ENCODE measurements at regions not wholly inside any gene's neighbourhood (a gene's known extent, or its start where the extent isn't known, plus 50 kb on each side); places are given as distances from the start of the nearest gene placed in this dataset.

DNA sequence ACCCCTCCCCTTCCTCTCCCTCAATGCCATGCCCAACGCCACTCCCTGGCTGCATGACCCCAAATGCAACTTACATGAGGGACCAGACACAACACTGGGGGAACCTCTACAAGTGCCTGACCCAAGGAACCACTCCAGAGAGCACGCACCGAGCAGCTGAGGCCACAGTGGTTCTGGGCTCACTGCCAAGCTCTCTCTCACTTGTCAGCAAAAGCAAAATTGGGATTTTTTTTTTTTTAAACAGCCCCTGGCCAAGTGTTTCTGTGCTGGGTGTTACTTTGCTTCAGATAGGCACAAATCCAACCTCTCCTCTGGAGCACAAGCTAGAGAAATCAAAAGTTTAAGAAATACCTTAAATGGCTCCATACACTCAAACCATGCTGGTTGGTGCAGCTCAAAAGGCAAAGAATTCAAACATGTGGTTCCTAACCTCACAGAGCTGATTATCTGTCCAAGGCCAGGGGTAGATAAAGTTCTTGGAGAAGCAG, 363.0 kb downstream of the SETD4 start:
- DNase-seq (ENCODE audit: low spot score) = peak; percentile 81

DNA sequence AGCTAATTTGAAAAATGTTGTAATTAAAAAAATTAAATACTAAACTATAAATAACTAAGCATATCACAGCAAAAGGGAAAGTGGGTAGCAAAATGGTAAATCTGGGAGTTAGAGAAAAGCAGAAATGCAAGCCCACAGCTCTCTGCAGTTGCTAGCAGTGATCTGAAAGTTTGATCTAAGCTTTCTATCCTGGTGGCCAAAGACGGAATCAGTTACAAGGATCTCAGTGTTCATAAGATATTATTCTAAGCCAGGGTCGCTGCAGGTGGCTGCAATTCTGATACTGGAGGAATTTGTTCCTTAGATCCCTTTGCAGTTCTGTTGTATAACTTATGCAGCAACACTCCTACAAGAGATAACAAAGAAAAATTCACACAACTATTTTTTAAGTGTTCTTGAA, 363.7 kb downstream of the SETD4 start:
- peak; percentile 17 for DNase-seq (ENCODE audit: low spot score)

DNA sequence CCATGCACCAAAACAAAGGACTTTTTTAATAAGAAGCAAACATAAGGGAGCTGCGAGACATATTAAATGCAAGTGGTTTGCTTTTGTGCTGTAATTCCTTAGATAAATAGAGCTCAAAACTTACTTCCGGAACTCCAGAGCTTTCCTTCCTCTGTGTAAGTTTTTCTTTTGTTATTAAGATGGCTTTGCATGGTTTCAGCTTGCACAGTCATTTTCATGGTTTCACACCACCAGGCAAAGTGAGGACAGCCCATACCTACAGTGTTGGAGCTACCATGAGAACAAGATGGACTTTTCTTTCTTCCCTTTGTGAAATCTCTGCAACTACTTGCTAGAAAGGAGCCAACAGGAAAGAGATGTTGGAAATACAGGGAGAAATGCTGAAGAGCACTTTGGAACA, 368.0 kb downstream of the SETD4 start:
- DNase-seq (ENCODE audit: low spot score) = no peak

DNA sequence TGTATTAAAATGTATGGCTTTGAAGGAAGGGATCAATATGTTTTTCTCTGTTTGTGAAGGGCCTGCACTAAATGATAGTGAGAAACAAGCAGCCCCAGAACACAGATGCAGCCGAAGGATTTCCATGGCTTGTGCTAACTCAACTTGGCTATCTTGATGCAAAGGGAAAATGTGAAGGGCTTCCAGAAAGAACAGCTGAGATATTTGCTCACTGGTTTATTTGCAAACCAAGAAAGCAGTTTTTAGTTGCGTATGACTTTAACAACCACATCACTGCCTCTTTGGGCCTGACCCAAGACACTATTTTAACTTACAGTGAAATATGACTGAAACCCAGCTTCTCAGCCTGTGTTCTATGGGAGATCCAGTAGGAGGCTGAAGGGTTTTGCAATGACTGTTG, 369.9 kb downstream of the SETD4 start:
- DNase-seq (ENCODE audit: low spot score) = no peak

DNA sequence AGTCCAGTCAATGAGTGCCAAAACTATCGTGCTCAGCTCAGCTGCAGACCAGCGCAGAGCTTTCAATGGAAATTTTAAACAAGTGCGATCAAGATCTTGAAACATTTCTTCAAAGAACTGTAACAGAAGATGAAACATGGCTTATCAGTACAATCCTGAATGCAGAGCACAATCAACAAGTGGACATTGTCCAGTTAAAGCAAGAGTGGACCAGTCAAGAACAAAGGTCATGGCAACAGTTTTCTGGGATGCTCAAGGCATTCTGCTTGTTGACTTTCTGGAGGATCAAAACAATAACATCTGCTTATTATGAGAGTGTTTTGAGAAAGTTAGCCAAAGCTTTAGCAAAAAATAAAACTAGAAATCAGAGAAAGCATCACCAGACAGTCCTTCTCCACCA, 374.2 kb downstream of the SETD4 start:
- no peak for DNase-seq (ENCODE audit: low spot score)

DNA sequence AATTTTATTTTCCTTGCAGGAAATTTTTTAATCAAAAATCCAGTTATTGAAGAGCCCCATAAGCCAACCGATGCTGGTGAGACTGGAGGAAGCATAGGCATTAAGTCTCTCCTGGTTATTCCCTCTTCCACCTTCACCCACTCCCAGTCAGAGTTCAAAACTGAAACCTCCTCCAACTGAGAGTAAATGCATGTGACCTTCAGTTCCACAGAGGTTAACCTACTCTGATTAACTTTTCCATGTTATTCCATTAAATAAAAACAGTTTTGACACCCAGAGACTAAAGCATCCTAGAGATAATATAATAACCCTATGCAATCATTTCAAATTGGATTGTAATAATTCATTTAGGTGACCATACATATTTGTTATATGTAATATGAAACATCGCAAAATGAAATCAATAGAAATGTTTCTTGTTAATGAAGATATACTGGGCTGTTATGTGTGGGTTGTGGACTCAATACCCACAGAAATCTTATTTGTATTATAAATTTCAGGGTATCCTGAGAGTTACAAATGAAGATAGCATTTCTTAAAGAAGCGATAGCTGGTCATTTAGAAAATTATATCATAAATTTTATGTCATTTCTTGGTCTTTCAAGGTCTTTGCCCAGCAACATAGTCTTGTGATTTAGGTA, 376.5 kb downstream of the SETD4 start:
- no peak for DNase-seq (ENCODE audit: low spot score)

DNA sequence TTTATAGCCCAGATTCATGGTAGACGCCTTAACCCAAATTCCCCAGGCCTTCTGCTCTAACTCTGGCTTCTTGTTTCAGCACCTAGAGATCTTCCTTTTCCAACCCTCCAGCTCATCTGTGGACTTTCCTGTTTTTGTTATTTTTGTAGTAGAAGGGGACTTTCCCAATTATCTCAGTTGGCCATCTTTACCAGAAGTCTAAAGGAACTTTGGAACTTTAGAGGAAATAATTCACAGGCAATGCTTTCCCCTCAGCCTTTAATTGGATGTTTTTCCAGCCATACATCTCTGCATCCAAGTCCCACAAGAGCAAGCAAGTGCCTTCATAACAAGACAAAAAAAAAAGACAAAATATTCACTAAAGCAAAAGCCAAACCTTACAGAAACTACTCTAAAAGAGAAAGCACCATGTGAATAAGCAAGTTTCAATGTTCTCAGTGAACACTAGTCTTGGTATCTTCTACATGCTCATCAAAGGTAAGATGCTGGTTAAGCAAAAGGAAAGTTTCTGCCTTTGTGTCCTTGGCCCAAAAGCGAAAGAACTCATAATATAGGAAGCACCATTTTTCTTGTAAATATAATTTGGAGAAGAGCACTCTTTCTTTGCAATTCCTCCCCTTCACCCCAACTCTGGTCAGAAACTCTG, 377.3 kb downstream of the SETD4 start:
- DNase-seq (ENCODE audit: low spot score) = no peak

DNA sequence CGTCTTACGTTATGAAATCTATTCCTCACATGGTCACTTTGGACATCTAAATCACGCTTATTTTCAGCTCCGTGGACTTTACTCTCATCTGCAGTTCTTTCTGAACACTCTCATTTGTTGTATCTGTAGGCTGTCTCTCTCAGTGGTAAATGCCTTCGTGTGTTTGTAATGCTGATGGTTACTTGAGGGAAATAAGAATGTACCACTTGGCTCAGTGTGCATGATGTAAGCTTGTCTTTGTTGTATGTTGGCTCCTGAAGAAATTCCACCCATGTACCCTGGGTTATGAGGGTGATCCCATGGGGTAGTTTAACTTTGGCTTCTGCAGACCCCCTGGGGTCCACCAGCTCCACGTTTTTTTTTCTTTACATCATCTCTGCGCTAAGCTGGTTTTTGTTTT, 378.4 kb downstream of the SETD4 start:
- no peak for DNase-seq (ENCODE audit: low spot score)

DNA sequence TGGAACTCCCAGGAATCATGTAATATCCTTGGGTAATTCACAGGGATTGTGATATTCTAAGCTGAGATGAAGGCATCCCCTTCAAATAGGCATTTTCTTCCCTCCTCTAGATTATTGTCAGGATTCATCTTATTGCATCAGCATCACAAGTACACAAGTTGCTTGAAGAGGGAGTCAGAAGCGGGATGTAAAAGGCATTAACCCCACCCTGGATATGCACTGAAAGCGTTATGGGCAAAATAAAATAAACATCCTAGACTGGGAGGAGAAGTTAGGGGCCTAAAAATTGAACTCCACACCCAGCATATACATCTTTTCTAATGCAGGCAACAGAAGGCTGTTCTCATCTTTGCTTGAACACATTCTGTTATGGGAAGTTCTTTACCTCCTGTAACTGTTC, 381.2 kb downstream of the SETD4 start:
- no peak for DNase-seq (ENCODE audit: low spot score)

DNA sequence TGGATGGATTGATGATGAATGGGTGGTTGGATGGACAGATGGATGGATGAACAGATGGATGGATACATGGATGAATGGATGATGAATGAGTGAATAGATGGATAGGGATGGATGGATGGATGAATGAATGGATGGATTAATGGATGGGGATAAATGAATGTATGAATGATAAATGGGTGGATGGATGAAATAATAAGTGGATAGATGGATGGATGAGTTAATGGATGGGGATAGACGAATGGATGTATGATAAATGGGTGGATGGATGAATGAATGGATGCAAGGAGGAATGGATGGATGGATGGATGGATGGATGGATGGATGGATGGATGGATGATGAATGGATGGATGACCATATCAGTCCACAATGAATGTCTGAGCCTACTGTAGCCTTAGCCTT, 381.9 kb downstream of the SETD4 start:
- no peak for DNase-seq (ENCODE audit: low spot score)

DNA sequence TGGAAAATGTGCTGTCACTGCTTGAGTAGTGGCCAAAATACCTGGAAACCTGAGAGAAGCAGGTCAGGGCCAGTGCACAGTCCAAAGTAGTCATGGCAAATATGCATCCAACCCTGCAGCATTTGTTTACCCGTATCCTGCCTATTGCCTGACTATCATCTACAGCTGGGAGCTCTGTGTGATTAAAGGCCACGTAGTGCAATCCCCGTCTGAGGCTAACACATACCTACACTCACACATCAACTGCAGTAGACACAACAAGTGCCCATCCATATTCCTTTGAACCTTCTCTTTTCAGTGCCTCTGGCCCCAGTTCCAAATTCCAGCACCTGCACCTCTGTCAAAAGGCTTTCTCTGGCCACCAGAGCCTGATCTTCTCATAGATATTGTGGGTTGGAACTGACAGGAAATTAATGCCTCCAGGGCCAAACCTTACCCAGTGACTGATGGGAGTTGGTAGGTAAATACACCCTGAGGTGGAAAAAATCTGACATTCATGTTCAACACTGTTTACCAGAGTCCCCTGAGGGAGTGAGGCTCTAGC, 383.0 kb downstream of the SETD4 start:
- DNase-seq (ENCODE audit: low spot score) = no peak

DNA sequence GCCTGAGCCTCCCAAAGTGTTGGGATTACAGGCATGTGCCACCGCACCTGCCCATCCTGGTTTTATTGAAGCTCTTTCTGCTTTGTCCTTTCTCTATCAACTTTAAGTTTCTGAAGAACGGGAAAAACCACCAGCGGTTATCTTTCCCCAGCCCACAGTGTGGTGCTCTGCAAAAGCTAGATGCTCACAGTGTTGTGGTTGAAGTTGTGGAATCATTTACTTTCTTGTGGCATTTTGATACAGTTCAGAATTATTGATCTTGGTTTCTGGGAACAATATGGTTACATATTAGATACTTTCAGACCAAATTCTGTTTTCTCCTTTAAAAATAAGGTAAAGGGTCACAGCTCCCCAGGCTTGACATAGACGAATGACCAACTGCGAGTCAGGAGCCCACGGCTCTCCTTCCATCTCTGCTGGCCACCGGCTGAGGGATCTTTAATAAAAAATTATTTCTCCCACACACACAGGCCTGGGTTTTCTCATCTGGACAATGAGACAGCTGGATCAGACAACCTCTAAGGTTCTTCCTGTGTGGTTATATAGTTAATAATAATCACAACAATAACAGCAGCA, 385.3 kb downstream of the SETD4 start:
- DNase-seq (ENCODE audit: low spot score) = no peak

DNA sequence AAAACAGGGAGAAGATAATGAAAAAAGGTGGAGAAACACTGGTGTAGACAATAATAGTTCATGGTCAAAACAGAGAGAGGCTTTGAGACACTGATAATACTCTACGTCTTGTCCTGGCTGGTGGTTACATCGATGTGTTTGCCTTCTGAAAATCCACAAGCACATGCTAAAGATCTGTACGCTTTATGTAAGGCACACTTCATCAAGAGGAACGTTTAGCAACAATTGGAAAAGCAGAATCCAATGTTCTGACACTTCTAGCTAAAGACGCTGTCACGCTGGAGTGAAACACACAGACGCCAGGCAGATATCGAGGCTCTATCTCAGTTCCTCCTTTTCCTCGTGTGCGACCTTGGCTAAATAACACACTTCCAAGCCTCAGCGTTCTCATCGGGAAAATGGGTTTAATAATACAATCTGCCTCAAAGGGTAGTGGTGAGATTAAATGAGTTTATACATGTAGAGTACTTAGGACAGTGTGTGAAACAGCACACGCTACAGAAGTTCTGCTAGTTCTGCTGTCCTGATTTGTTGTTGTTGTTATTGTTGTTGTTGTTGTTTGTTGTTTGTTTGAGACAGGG, 386.1 kb downstream of the SETD4 start:
- no peak for DNase-seq (ENCODE audit: low spot score)

DNA sequence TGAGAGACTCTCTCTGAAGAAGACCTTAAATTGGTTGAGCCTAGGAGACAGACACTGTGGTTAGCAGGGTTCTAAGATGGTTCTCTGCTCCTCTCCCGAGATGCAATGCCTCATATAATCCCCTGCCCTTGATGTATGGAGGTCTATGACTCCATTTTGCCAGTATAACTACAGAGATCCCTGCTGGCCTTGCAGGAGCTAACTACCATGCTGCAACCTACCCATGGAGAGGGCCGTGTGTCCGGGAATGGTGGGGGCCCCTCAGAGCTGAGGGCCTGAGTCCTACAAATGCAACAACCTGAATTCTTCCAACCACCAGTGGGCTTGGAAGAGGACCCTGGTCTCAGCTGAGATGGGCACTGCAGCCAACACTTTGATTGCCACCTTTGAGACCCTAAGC, 388.0 kb downstream of the SETD4 start:
- DNase-seq (ENCODE audit: low spot score) = no peak

DNA sequence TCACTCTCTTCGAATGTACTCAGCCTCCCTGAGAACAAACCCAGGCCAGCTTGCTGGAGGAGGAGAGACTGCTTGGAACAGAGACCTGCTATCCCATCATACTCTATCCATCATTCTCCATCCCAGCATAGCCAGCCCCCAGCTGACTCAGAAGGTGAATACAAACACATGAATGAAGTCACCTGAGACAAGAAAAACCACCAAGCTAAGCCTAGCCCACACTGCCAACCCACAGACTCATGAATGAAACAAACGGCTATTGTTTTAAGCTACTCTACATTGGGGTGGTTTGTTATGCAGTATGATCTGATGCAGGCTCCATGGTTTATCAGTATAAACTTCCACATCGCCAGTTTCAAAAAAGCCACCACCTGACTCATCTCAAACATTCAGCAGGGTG, 395.6 kb downstream of the SETD4 start:
- no peak for DNase-seq (ENCODE audit: low spot score)

DNA sequence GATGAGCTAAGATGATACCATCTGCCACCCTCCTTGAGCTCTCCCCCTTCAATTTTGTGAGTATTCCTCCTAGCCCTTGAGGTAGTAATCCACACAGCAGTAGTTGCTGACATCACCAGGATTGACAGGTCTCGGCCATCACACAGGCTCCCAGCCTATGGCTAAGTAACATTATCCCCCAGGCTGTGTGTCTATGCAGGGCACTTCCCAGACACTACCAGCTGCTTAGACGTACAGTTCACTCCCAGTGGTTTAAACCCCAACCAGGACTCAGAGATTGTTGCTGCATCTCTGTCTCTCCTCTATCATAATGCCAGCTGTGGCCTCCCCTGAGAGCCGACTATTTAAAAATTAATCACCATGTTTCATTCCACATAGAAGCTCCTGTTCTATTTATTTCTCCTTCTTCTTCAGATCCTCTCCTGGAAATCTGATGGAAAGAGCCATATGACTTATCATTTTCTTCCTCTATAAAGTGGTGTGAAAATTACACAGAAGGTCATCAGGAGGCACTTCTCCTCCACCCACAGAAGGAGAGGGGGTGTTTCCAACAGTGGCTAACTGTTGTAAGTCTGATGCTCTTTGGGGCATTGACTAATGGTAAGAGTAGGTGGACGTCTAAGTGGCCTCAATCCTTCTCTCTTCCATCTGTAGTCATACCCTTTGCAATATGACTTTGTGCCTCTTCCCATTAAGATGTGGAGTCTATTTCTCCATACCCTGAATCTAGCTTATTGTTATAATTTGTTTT, 396.3 kb downstream of the SETD4 start:
- no peak for DNase-seq (ENCODE audit: low spot score)

DNA sequence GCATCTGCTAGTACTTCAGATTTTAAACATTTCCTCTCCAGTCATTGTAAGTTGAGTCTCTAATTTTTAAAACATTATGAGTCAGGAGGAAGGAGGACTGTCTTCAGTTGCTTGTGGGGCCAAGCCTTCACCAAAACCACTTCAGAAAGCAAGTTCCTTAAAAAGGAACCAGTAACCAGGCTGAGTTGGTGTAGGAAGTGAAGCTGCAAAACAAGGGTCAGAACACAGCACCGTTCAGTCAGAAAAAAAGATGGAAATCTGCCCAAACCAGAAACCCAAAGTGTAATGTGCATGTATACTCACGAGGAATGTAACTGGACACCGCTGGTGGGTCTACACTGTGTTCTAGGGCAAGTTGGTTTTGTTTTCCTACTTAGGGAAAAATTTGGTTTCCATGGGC, 402.1 kb downstream of the SETD4 start:
- DNase-seq (ENCODE audit: low spot score) = peak; percentile 64

DNA sequence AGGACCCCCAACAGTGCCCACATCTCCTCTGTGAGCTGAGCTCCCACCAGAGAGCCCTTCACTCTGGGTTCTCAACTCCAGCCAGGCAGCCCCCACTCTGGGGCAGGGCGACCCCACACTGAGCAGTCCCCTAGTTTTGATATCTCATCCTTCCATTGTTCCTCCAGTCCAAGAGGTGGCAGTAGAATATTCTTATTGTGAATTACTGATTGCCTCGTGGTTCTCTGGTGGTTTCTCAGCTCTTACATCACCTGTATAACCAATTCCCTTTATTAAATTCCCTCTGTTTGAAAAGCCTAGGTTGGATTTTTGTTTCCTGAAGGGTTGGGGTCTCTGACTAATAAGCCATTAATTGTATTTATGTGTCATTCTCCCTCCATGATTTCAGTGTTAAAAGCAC, 407.5 kb downstream of the SETD4 start:
- no peak for DNase-seq (ENCODE audit: low spot score)

DNA sequence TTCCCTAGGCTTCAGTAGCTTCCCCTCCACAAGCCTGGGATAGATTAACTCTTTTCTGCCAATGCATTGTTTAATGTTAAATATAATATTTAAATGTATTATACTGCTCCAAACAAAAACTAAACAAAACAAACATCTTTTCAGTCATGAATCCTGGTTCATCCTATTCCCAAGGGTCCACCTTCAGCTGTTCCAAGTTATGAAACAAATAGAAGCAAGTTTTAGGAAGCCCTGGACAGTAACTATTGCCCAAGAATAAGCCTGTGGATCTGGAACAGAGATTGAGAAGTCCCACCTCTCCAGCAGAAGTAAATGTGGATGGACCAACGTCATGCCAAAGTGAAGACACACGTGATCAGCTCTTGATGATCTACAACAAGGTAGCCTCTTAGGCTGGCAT, 408.1 kb downstream of the SETD4 start:
- DNase-seq (ENCODE audit: low spot score) = no peak

DNA sequence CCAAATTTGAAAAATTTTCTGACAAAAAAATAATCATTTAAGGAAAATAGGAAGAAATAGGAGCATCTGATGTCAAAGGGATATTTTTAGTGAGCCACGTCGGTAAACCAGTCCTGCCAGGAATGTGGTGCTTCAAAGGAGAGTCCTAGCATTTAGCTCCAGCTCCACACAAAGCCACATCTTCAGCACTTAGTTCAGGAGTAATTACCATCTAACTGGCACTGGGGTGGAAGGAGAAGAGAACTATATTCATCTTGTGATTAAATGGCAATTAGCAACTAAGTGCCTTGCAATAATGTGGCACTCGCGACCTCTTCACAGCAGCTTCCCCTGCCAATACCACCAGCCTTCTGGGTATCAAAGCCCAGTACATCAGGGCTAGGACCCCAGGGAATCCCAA, 409.1 kb downstream of the SETD4 start:
- DNase-seq (ENCODE audit: low spot score) = no peak

DNA sequence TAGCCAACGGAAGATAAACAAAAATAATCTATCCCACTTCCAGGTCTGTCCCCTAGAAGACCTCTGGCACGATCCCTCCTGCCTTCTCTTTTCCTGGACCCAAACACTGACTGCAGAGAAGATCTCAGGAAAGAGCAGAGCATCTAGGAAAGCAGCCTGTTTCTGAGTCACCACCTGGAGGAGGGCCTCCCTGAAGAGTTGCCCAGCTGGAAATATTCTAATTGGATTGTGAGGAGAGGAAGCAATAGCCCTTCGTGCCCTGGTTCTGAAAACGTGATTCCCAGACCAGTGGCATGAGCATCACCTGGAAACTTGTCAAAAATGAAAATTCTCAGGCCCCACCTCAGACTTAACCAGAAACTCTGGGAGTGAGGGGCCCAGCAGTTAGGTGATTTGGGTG, 411.1 kb downstream of the SETD4 start:
- no peak for DNase-seq (ENCODE audit: low spot score)

DNA sequence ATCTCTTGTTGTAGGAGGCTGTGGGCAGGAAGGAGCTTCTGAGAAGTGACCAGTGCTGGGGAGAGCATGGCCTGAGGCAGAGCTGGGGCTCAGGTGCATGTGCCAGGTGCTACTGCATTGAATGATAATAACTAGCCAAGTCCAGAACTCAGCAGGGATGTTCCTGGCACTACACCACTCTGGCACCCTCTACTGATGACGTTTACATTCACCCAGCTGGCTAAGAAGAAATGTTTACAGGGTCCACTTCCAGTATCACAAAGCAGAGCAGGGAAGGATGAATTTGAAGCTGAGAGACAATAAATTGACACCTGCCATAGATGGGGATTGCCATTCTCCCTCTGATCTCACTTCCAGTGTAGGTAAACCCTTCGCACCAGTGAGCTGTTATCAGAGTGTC, 411.8 kb downstream of the SETD4 start:
- DNase-seq (ENCODE audit: low spot score) = no peak
